Tibial artery (tissue), 4 donors: ENCODE measurements at regions not wholly inside any gene's neighbourhood (a gene's known extent, or its start where the extent isn't known, plus 50 kb on each side); places are given as distances from the start of the nearest gene placed in this dataset.

ENCODE experiments used
- DNase-seq, 2 donors: peaks; one replicate each; pipeline ENCODE4 v3.0.0-alpha.2; 2019
- H3K27ac ChIP-seq, 2 donors: fragments of 200-600 bp; sonication (generic) in 1 of 2; 1 replicate in 1 of 2; 2 replicates in 1 of 2; pipeline ENCODE4 v1.5.1; 2018 to 2019; ENCODE audit warnings: mild to moderate bottlenecking in 1 of 2
- H3K27me3 ChIP-seq, 2 donors: fragments of 200-600 bp; sonication (generic) in 1 of 2; one replicate each; pipeline versions ENCODE4 v1.5.1 to v1.6.0; 2016 to 2019
- H3K36me3 ChIP-seq, 3 donors: fragments of 200-600 bp; sonication (generic) in 2 of 3; one replicate each; pipeline ENCODE4 v1.5.1; 2016 to 2019; ENCODE audit warnings: mild to moderate bottlenecking in 2 of 3
- H3K4me1 ChIP-seq, 4 donors: fragments of 200-600 bp; sonication (generic) in 2 of 4; 1 replicate in 3 of 4; 2 replicates in 1 of 4; pipeline ENCODE4 v1.5.1; 2016 to 2019
- H3K4me3 ChIP-seq, 2 donors: fragments of 200-600 bp; sonication (generic) in 1 of 2; 1 replicate in 1 of 2; 2 replicates in 1 of 2; pipeline ENCODE4 v1.5.1; 2018 to 2019; ENCODE audit warnings: mild to moderate bottlenecking in 2 of 2
- H3K9me3 ChIP-seq, 3 donors: fragments of 200-600 bp; sonication (generic) in 1 of 3; one replicate each; pipeline ENCODE4 v1.5.1; 2016 to 2019
- intact Hi-C: fragments of 100-400 bp; cut with DNase I; formaldehyde crosslinking; loops from one replicate; pipeline ENCODE4 v1.15.0; 2023; ENCODE audit warnings: low total_unique reads
- TF ChIP-seq, protein P1 (sequence below), 2 experiments: fragments of 200-600 bp in 1 of 2; fragments of 450-650 bp in 1 of 2; IDR thresholded peaks; one replicate each; pipeline ENCODE4 v1.5.1; 2017 to 2019; ENCODE audit warnings: antibody characterized with exemption in 2 of 2, mild to moderate bottlenecking in 1 of 2, moderate library complexity in 1 of 2

DNA sequence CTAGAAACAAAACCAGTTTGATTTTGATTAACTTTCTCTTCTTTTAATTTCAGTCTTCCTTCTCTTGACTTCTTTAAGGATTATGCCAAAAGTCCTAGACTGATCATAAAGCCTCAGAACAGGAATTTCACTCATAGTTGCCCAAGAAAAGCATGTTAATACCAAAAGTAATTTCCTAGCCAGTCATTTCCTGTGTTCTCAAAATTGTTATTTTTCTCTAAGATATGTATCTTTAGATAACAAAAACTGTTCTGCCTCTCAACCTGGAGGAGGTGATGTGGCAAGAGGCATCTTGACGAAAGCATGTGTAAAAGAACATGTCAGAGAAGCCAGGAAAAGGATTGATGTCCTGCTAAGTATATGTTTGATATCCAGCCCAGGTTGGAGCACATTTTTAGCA lies 78.0 kb upstream of the IPO9 start:
- no peak for DNase-seq
- Histone ChIP-seq H3K9me3 (no peaks in the 10 kb centered on the region), H3K27ac (peak overlapping the region; percentile 63 to 75), H3K36me3 (no peaks in the 10 kb centered on the region), H3K4me3 (no peak overlapping the region), H3K27me3 (no peaks in the 10 kb centered on the region), H3K4me1 (peaks cover 0 to 98% (median 55%) of the 10 kb centered on the region in 4 donors)
- intact Hi-C loops: no loop called here
- TF ChIP-seq, protein P1, sequence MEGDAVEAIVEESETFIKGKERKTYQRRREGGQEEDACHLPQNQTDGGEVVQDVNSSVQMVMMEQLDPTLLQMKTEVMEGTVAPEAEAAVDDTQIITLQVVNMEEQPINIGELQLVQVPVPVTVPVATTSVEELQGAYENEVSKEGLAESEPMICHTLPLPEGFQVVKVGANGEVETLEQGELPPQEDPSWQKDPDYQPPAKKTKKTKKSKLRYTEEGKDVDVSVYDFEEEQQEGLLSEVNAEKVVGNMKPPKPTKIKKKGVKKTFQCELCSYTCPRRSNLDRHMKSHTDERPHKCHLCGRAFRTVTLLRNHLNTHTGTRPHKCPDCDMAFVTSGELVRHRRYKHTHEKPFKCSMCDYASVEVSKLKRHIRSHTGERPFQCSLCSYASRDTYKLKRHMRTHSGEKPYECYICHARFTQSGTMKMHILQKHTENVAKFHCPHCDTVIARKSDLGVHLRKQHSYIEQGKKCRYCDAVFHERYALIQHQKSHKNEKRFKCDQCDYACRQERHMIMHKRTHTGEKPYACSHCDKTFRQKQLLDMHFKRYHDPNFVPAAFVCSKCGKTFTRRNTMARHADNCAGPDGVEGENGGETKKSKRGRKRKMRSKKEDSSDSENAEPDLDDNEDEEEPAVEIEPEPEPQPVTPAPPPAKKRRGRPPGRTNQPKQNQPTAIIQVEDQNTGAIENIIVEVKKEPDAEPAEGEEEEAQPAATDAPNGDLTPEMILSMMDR (IDR thresholded peaks at IDR 0.05): no peak

DNA sequence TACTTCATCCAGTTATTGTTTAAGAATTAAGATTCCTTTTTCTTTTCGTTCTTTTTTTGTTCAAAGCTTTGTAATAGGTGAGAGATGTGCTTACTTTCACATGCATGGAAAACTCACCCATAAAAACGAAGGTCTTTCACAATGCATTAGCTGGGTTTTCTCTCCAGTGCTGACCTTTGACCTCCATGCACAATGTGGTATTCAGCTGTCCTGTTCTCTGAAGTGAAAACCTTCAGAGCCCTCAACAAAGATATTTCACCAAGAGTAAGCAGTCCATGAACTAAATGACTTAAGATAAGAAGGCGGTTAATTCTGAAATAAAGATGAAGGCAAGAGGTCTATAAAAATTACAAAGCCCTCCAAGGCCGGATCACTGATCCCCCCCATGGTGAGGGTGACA lies 77.1 kb upstream of the IPO9 start:
- intact Hi-C loops: no loop called here
- no peak for DNase-seq
- peaks cover 0 to 100% (median 54%) of the 10 kb centered on the region in 4 donors for H3K4me1 ChIP-seq
- TF ChIP-seq, protein P1 (IDR thresholded peaks at IDR 0.05): no peak
- no peak overlapping the region for H3K4me3 ChIP-seq
- H3K9me3 ChIP-seq: no peaks in the 10 kb centered on the region
- H3K27me3 ChIP-seq: no peaks in the 10 kb centered on the region
- peak overlapping the region; percentile 63 to 75 for H3K27ac ChIP-seq
- no peaks in the 10 kb centered on the region for H3K36me3 ChIP-seq

DNA sequence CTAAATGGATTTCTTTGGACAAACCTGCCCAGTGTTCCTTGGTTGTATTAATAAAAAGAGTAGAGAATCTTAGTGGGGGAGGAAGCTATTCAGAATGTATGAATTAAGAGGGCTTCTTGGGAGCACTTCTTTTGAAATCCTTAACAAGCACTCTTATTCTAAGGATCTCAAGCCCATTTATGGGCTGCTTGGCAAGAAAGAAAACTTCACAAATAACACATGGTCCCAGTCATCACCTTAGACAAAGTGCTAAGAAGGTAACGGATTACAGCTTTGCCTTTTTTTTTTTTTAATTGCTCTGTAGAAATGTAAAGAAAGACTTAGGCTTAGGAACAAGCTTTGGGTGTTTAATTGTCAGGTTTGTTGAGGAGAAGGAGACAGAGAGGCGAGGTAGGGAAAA lies 76.6 kb upstream of the IPO9 start:
- H3K4me3 ChIP-seq: no peak overlapping the region
- H3K36me3 ChIP-seq: no peaks in the 10 kb centered on the region
- intact Hi-C loops: no loop called here
- DNase-seq: no peak
- H3K4me1 ChIP-seq: peaks cover 0 to 100% (median 50%) of the 10 kb centered on the region in 4 donors
- TF ChIP-seq, protein P1 (IDR thresholded peaks at IDR 0.05): no peak
- peak overlapping the region in 1 of 2 donors; percentile 63 for H3K27ac ChIP-seq
- H3K9me3 ChIP-seq: no peaks in the 10 kb centered on the region
- no peaks in the 10 kb centered on the region for H3K27me3 ChIP-seq

- Histone ChIP-seq H3K27ac (peak overlapping the region; percentile 41 to 52), H3K4me3 (no peak overlapping the region)
- intact Hi-C loops: no loop called here
Observed at GRCh38 chr1:201753492-201753891, 75.5 kb upstream of the IPO9 start.

GRCh38 chr1:201754353-201754752 lies 74.6 kb upstream of the IPO9 start:
- no peak overlapping the region for H3K4me3 ChIP-seq
- H3K4me1 ChIP-seq: peaks cover 0 to 98% (median 35%) of the 10 kb centered on the region in 4 donors
- no peaks in the 10 kb centered on the region for H3K36me3 ChIP-seq
- intact Hi-C loops: no loop called here
- H3K27ac ChIP-seq: peak overlapping the region; percentile 41 to 52
- TF ChIP-seq, protein P1 (IDR thresholded peaks at IDR 0.05): no peak
- no peak for DNase-seq
- H3K27me3 ChIP-seq: no peaks in the 10 kb centered on the region
- H3K9me3 ChIP-seq: no peaks in the 10 kb centered on the region

More at GRCh38 chr1:201753492-201753891, 75.5 kb upstream of the IPO9 start:
- peaks cover 0 to 99% (median 43%) of the 10 kb centered on the region in 4 donors for H3K4me1 ChIP-seq
- no peaks in the 10 kb centered on the region for H3K27me3 ChIP-seq
- H3K9me3 ChIP-seq: no peaks in the 10 kb centered on the region
- no peak for DNase-seq
- TF ChIP-seq, protein P1 (IDR thresholded peaks at IDR 0.05): no peak
- no peaks in the 10 kb centered on the region for H3K36me3 ChIP-seq

DNA sequence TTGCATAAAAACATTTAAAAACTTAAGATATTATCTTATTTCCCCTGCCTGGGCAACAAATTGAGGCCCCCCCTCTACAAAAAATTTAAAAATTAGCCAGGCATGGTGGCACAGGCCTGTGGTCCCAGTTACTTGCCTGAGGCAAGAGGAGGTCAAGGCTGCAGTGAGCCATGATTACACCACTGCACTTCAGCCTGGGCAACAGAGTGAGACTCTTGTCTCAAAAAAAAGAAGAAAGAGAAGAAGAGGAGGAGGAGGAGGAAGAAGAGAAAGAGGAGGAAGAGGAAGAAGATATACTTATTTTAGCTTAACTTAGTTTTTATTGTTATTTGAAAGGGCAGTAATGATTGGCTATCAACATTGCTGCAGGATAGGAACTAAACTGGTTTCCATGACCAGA lies 73.8 kb upstream of the IPO9 start:
- TF ChIP-seq, protein P1 (IDR thresholded peaks at IDR 0.05): no peak
- Histone ChIP-seq H3K36me3 (no peaks in the 10 kb centered on the region), H3K9me3 (no peaks in the 10 kb centered on the region), H3K27ac (peak overlapping the region; percentile 12 to 40), H3K4me3 (no peak overlapping the region), H3K4me1 (peaks cover 0 to 98% (median 30%) of the 10 kb centered on the region in 4 donors), H3K27me3 (no peaks in the 10 kb centered on the region)
- no peak for DNase-seq
- intact Hi-C loops: no loop called here
